Activated naive CD8-positive, alpha-beta T cell (primary cell): ENCODE measurements at regions not wholly inside any gene's neighbourhood (a gene's known extent, or its start where the extent isn't known, plus 50 kb on each side); places are given as distances from the start of the nearest gene placed in this dataset.
"Not testable (repeated sequence)": the region's sequence is repeated elsewhere in the genome, so short reads cannot be mapped to it uniquely, and the experiment has no call there.

Experiments
- H3K27ac Mint-ChIP-seq: one replicate; pipeline ENCODE4 v1.8.0; 2021; ENCODE audit warnings: mixed read lengths
- H3K27me3 Mint-ChIP-seq: one replicate; pipeline ENCODE4 v1.8.0; 2021; ENCODE audit warnings: mixed read lengths
- H3K36me3 Mint-ChIP-seq: one replicate; pipeline ENCODE4 v1.8.0; 2021; ENCODE audit warnings: mixed read lengths
- H3K4me1 Mint-ChIP-seq: one replicate; pipeline ENCODE4 v1.8.0; 2021; ENCODE audit warnings: low read depth, mixed read lengths
- H3K4me3 Mint-ChIP-seq: one replicate; pipeline ENCODE4 v1.8.0; 2021; ENCODE audit warnings: mild to moderate bottlenecking, mixed read lengths
- H3K9me3 Mint-ChIP-seq: one replicate; pipeline ENCODE4 v1.8.0; 2021; ENCODE audit warnings: low read depth, mixed read lengths

- Mint-ChIP-seq H3K27me3 (peaks cover 4% of the 10 kb centered on the region), H3K4me3 (no peak overlapping the region), H3K9me3 (peaks cover 4% of the 10 kb centered on the region), H3K27ac (no peak overlapping the region), H3K36me3 (no peaks in the 10 kb centered on the region), H3K4me1 (no peaks in the 10 kb centered on the region)
These were observed 119.4 kb downstream of the BLID start for GRCh38 chr11:121996574-121996973.

GRCh38 chr11:121983901-121984300, 132.1 kb downstream of the BLID start:
- no peaks in the 10 kb centered on the region for H3K27me3 Mint-ChIP-seq
- H3K4me1 Mint-ChIP-seq, result no peaks in the 10 kb centered on the region
- H3K9me3 Mint-ChIP-seq, result no peaks in the 10 kb centered on the region
- H3K4me3 Mint-ChIP-seq, result no peak overlapping the region
- H3K36me3 Mint-ChIP-seq, result no peaks in the 10 kb centered on the region
- H3K27ac Mint-ChIP-seq, result no peak overlapping the region

GRCh38 chr11:121977914-121978313, 138.1 kb downstream of the BLID start:
- H3K27ac Mint-ChIP-seq, H3K9me3 Mint-ChIP-seq, H3K36me3 Mint-ChIP-seq, H3K4me3 Mint-ChIP-seq, H3K4me1 Mint-ChIP-seq: not testable (repeated sequence)
- peaks cover 14% of the 10 kb centered on the region for H3K27me3 Mint-ChIP-seq

GRCh38 chr11:121968638-121969037, 147.4 kb downstream of the BLID start:
- peaks cover 12% of the 10 kb centered on the region for H3K27me3 Mint-ChIP-seq
- H3K27ac Mint-ChIP-seq, result no peak overlapping the region
- no peaks in the 10 kb centered on the region for H3K36me3 Mint-ChIP-seq
- H3K9me3 Mint-ChIP-seq, result no peaks in the 10 kb centered on the region
- peaks cover 8% of the 10 kb centered on the region for H3K4me1 Mint-ChIP-seq
- H3K4me3 Mint-ChIP-seq, result no peak overlapping the region

- H3K27me3 Mint-ChIP-seq, result peaks cover 9% of the 10 kb centered on the region
- no peaks in the 10 kb centered on the region for H3K36me3 Mint-ChIP-seq
- H3K9me3 Mint-ChIP-seq, result no peaks in the 10 kb centered on the region
- H3K4me3 Mint-ChIP-seq, result no peak overlapping the region
- H3K27ac Mint-ChIP-seq, result no peak overlapping the region
- H3K4me1 Mint-ChIP-seq, result peaks cover 8% of the 10 kb centered on the region
These were observed 148.8 kb downstream of the BLID start for GRCh38 chr11:121967131-121967704.

GRCh38 chr11:121965330-121965729, 150.7 kb downstream of the BLID start:
- Mint-ChIP-seq H3K27me3 (peaks cover 9% of the 10 kb centered on the region), H3K9me3 (no peaks in the 10 kb centered on the region), H3K36me3 (no peaks in the 10 kb centered on the region), H3K4me3 (no peak overlapping the region), H3K27ac (no peak overlapping the region), H3K4me1 (peaks cover 8% of the 10 kb centered on the region)

GRCh38 chr11:121964591-121964990, 151.4 kb downstream of the BLID start:
- Mint-ChIP-seq H3K4me1 (peaks cover 8% of the 10 kb centered on the region), H3K27ac (no peak overlapping the region), H3K27me3 (peaks cover 9% of the 10 kb centered on the region), H3K36me3 (no peaks in the 10 kb centered on the region), H3K4me3 (no peak overlapping the region), H3K9me3 (no peaks in the 10 kb centered on the region)

- not testable (repeated sequence) for H3K27ac Mint-ChIP-seq, H3K4me3 Mint-ChIP-seq, H3K27me3 Mint-ChIP-seq, H3K4me1 Mint-ChIP-seq, H3K9me3 Mint-ChIP-seq, H3K36me3 Mint-ChIP-seq
These were observed 152.2 kb downstream of the BLID start for GRCh38 chr11:121963846-121964245.

- H3K9me3 Mint-ChIP-seq, result no peaks in the 10 kb centered on the region
- H3K4me1 Mint-ChIP-seq, result peaks cover 8% of the 10 kb centered on the region
- H3K27ac Mint-ChIP-seq, result no peak overlapping the region
- no peaks in the 10 kb centered on the region for H3K27me3 Mint-ChIP-seq
- no peaks in the 10 kb centered on the region for H3K36me3 Mint-ChIP-seq
- H3K4me3 Mint-ChIP-seq, result no peak overlapping the region
These were observed 154.7 kb downstream of the BLID start for GRCh38 chr11:121961321-121961801.

GRCh38 chr11:121958971-121959325, 157.1 kb downstream of the BLID start:
- Mint-ChIP-seq H3K4me1 (no peaks in the 10 kb centered on the region), H3K4me3 (no peak overlapping the region), H3K36me3 (no peaks in the 10 kb centered on the region), H3K27me3 (peaks cover 1% of the 10 kb centered on the region), H3K9me3 (no peaks in the 10 kb centered on the region), H3K27ac (no peak overlapping the region)

GRCh38 chr11:121958323-121958970, 157.6 kb downstream of the BLID start:
- Mint-ChIP-seq H3K4me3 (no peak overlapping the region), H3K4me1 (no peaks in the 10 kb centered on the region), H3K36me3 (no peaks in the 10 kb centered on the region), H3K27me3 (peaks cover 1% of the 10 kb centered on the region), H3K27ac (no peak overlapping the region), H3K9me3 (no peaks in the 10 kb centered on the region)

GRCh38 chr11:121953122-121953521, 162.9 kb downstream of the BLID start:
- H3K27me3 Mint-ChIP-seq, result peaks cover 1% of the 10 kb centered on the region
- H3K36me3 Mint-ChIP-seq, result no peaks in the 10 kb centered on the region
- H3K27ac Mint-ChIP-seq, result no peak overlapping the region
- H3K4me1 Mint-ChIP-seq, result no peaks in the 10 kb centered on the region
- H3K9me3 Mint-ChIP-seq, result no peaks in the 10 kb centered on the region
- no peak overlapping the region for H3K4me3 Mint-ChIP-seq

- Mint-ChIP-seq H3K4me1 (no peaks in the 10 kb centered on the region), H3K36me3 (no peaks in the 10 kb centered on the region), H3K27me3 (no peaks in the 10 kb centered on the region), H3K4me3 (no peak overlapping the region), H3K9me3 (no peaks in the 10 kb centered on the region), H3K27ac (no peak overlapping the region)
These were observed 165.9 kb downstream of the BLID start for GRCh38 chr11:121950160-121950559.

GRCh38 chr11:121946514-121946913, 169.5 kb downstream of the BLID start:
- Mint-ChIP-seq H3K4me3 (no peak overlapping the region), H3K27me3 (no peaks in the 10 kb centered on the region), H3K36me3 (no peaks in the 10 kb centered on the region), H3K4me1 (no peaks in the 10 kb centered on the region), H3K9me3 (no peaks in the 10 kb centered on the region), H3K27ac (no peak overlapping the region)

GRCh38 chr11:121944556-121945230, 171.3 kb downstream of the BLID start:
- Mint-ChIP-seq H3K27ac (no peak overlapping the region), H3K9me3 (no peaks in the 10 kb centered on the region), H3K27me3 (no peaks in the 10 kb centered on the region), H3K36me3 (no peaks in the 10 kb centered on the region), H3K4me1 (no peaks in the 10 kb centered on the region), H3K4me3 (no peak overlapping the region)

- Mint-ChIP-seq H3K27ac (no peak overlapping the region), H3K9me3 (no peaks in the 10 kb centered on the region), H3K4me3 (no peak overlapping the region), H3K27me3 (peaks cover 7% of the 10 kb centered on the region), H3K4me1 (no peaks in the 10 kb centered on the region), H3K36me3 (no peaks in the 10 kb centered on the region)
These were observed 177.9 kb downstream of the BLID start for GRCh38 chr11:121938076-121938475.
